SU-DHL-6 (cell line): ENCODE measurements at regions not wholly inside any gene's neighbourhood (a gene's known extent, or its start where the extent isn't known, plus 50 kb on each side); places are given as distances from the start of the nearest gene placed in this dataset.

ENCODE experiments used
- H2AFZ ChIP-seq: fragments of 200-600 bp; sonication (generic); 2 replicates; pipeline ENCODE4 v1.6.1; 2014; ENCODE audit warnings: low read depth, mild to moderate bottlenecking, moderate library complexity, mixed read lengths, antibody characterized with exemption, low read length; ENCODE audit not compliant: severe bottlenecking
- H3F3A ChIP-seq: fragments of 200-600 bp; shearing (Covaris generic); 2 replicates; pipeline ENCODE4 v1.6.0; 2016; ENCODE audit warnings: antibody characterized with exemption, mild to moderate bottlenecking; ENCODE audit not compliant: insufficient read depth
- H3K27ac ChIP-seq: fragments of 200-600 bp; sonication (generic); 2 replicates; pipeline ENCODE4 v1.5.1; 2016; ENCODE audit warnings: low read depth, mild to moderate bottlenecking, low read length, moderate library complexity, mixed read lengths
- H3K27me3 ChIP-seq: fragments of 200-600 bp; sonication (generic), shearing (Covaris generic); 2 replicates; pipeline ENCODE4 v1.6.0; 2014; ENCODE audit warnings: mild to moderate bottlenecking, low read length
- H3K36me3 ChIP-seq: fragments of 200-600 bp; sonication (generic); 2 replicates; pipeline ENCODE4 v1.6.1; 2014; ENCODE audit warnings: mild to moderate bottlenecking, low read length, mixed read lengths
- H3K4me2 ChIP-seq: fragments of 300-600, 200-600 bp; shearing (Covaris generic), sonication (generic); 2 replicates; pipeline ENCODE4 v1.6.0; 2014; ENCODE audit warnings: low read length, low read depth, mild to moderate bottlenecking; ENCODE audit not compliant: poor library complexity, severe bottlenecking
- H3K4me3 ChIP-seq: fragments of 200-600 bp; sonication (generic); 2 replicates; pipeline ENCODE4 v1.5.1; 2014; ENCODE audit warnings: antibody characterized with exemption, low read length, mild to moderate bottlenecking, mixed read lengths; ENCODE audit not compliant: insufficient read depth, poor library complexity, severe bottlenecking
- H3K79me2 ChIP-seq: fragments of 200-600 bp; sonication (generic); 2 replicates; pipeline ENCODE4 v1.6.1; 2014; ENCODE audit warnings: mild to moderate bottlenecking, low read length, moderate library complexity; ENCODE audit not compliant: insufficient read depth
- H3K9ac ChIP-seq: fragments of 200-600 bp; sonication (generic); 2 replicates; pipeline ENCODE4 v1.7.0; 2014; ENCODE audit warnings: mild to moderate bottlenecking, low read length
- H3K9me2 ChIP-seq: fragments of 200-600 bp; sonication (generic); replicated peaks from 2 replicates; pipeline ENCODE4 v1.6.1; 2014; ENCODE audit warnings: low read length; ENCODE audit not compliant: insufficient read depth
- H3K9me3 ChIP-seq: fragments of 200-600 bp; sonication (generic); 2 replicates; pipeline ENCODE4 v1.6.1; 2014; ENCODE audit warnings: low read length, mixed read lengths; ENCODE audit not compliant: insufficient read depth
- H4K20me1 ChIP-seq: fragments of 200-600 bp; sonication (generic); 2 replicates; pipeline ENCODE4 v1.6.1; 2014; ENCODE audit warnings: low read depth, mild to moderate bottlenecking, antibody characterized with exemption, low read length, moderate library complexity, mixed read lengths
- EZH2phosphoT487 ChIP-seq: fragments of 200-600 bp; sonication (generic), shearing (Covaris generic); conservative IDR thresholded peaks from 2 replicates; pipeline ENCODE4 v1.6.1; 2018; ENCODE audit warnings: mild to moderate bottlenecking, antibody characterized with exemption, low read length, moderate library complexity, mixed read lengths
- TF ChIP-seq, protein P1 (sequence below): fragments of 200-600 bp; sonication (generic); IDR thresholded peaks from one replicate; pipeline ENCODE4 v1.5.1; 2017; ENCODE audit warnings: antibody characterized with exemption, mild to moderate bottlenecking, low read length, moderate library complexity; ENCODE audit not compliant: insufficient read depth, poor library complexity, severe bottlenecking

DNA sequence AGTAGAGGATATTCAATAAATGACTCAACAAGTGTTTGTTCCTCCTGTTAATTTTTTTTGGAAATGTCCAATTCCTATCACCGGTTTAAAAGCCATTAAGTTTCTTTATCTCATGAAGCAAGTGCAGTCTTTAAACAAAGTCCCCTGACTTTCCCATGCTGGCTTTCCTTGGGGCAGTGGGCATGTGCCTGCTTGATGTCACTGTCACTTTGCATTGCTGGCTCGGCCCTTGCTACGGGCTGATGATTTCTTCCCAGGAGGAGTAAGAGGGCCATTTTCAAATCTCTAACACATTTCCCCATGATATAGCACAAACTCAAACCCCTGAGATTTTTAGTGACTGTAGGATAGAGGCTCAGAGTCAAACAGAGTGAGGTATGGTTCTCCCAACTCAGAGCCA is 275.8 kb upstream of the TENM3 start:
- Histone ChIP-seq H3K79me2 (no peaks in the 10 kb centered on the region), H4K20me1 (no peaks in the 10 kb centered on the region), H3K4me3 (no peak overlapping the region), H3K9ac (no peak overlapping the region), H3K36me3 (no peaks in the 10 kb centered on the region), H3F3A (no peaks in the 10 kb centered on the region), H2AFZ (no peak overlapping the region), H3K9me2 (no peaks in the 10 kb centered on the region), H3K4me2 (no peak overlapping the region), H3K27me3 (no peaks in the 10 kb centered on the region), H3K9me3 (no peaks in the 10 kb centered on the region), H3K27ac (no peak overlapping the region)
- TF ChIP-seq EZH2phosphoT487, result no peak
- TF ChIP-seq, protein P1, sequence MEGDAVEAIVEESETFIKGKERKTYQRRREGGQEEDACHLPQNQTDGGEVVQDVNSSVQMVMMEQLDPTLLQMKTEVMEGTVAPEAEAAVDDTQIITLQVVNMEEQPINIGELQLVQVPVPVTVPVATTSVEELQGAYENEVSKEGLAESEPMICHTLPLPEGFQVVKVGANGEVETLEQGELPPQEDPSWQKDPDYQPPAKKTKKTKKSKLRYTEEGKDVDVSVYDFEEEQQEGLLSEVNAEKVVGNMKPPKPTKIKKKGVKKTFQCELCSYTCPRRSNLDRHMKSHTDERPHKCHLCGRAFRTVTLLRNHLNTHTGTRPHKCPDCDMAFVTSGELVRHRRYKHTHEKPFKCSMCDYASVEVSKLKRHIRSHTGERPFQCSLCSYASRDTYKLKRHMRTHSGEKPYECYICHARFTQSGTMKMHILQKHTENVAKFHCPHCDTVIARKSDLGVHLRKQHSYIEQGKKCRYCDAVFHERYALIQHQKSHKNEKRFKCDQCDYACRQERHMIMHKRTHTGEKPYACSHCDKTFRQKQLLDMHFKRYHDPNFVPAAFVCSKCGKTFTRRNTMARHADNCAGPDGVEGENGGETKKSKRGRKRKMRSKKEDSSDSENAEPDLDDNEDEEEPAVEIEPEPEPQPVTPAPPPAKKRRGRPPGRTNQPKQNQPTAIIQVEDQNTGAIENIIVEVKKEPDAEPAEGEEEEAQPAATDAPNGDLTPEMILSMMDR, result no peak

DNA sequence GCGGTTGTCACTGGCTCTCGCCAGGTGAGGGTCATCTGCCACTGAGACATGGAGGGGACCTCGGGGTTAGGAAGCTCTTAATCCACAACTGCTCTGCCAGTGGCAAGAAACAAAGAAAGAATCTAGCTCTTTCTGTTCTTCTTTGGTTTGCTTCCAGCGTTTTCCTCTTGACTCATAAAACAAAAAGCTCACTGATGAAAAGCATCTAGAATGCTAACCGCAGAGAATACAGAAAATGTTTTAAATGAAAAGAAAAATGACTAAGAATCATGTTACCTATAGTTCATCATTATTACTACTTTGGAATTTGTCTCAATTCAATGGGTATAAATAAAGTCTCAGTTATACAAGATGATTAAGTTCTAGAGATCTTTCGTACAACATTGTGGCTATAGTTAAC is 274.8 kb upstream of the TENM3 start:
- no peaks in the 10 kb centered on the region for H3K27me3 ChIP-seq
- H3K4me2 ChIP-seq, result no peak overlapping the region
- no peak overlapping the region for H3K27ac ChIP-seq
- no peaks in the 10 kb centered on the region for H3K79me2 ChIP-seq
- no peak overlapping the region for H3K4me3 ChIP-seq
- H4K20me1 ChIP-seq, result no peaks in the 10 kb centered on the region
- H3K9me2 ChIP-seq, result no peaks in the 10 kb centered on the region
- TF ChIP-seq EZH2phosphoT487, result no peak
- TF ChIP-seq, protein P1, result no peak
- H3K9ac ChIP-seq, result no peak overlapping the region
- H3F3A ChIP-seq, result no peaks in the 10 kb centered on the region
- no peaks in the 10 kb centered on the region for H3K36me3 ChIP-seq
- H2AFZ ChIP-seq, result no peak overlapping the region
- H3K9me3 ChIP-seq, result no peaks in the 10 kb centered on the region

DNA sequence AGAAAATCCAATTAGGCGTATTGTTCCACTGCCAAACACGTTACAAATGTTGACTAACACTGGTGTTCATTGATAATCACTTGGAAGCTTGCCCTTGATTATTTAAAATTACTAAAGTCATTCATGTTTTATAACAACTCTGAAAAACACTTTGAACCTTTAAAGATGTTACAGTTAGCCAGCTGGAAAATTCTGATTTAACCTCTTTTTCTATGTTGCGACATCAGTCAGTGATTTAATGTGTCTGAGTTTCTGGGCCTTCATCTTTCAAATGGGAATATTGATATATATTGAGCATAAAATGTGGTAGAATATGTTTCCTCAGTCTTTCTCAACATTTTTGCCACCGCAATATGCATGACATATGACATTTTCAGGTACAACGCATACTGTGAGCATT is 274.1 kb upstream of the TENM3 start:
- H3K36me3 ChIP-seq, result no peaks in the 10 kb centered on the region
- H4K20me1 ChIP-seq, result no peaks in the 10 kb centered on the region
- no peak overlapping the region for H3K4me2 ChIP-seq
- H3K79me2 ChIP-seq, result no peaks in the 10 kb centered on the region
- no peaks in the 10 kb centered on the region for H3K27me3 ChIP-seq
- H3K27ac ChIP-seq, result no peak overlapping the region
- H2AFZ ChIP-seq, result no peak overlapping the region
- H3K4me3 ChIP-seq, result no peak overlapping the region
- H3K9me2 ChIP-seq, result no peaks in the 10 kb centered on the region
- no peak overlapping the region for H3K9ac ChIP-seq
- no peaks in the 10 kb centered on the region for H3K9me3 ChIP-seq
- no peaks in the 10 kb centered on the region for H3F3A ChIP-seq
- no peak for TF ChIP-seq EZH2phosphoT487
- TF ChIP-seq, protein P1, result no peak

DNA sequence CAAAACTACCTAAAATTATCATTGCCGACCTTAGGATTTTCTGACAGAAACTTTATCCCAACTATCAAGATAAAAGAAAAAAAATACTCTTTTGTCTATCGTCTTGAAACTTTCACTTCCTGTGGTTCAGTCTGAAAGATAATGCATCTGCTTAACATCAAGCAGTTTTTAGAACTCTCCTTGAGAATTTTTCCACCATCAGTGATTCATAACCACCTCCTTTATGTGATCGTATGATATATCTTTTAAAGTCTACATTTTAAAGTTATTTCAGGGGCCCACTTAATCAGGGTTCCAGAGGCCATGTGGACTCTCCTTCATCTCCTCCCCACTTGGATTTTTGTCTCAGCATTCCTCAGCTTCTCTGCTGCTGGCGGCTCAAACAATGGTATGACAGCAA is 272.8 kb upstream of the TENM3 start:
- no peak overlapping the region for H2AFZ ChIP-seq
- no peak overlapping the region for H3K4me2 ChIP-seq
- no peaks in the 10 kb centered on the region for H3K79me2 ChIP-seq
- no peaks in the 10 kb centered on the region for H3K9me3 ChIP-seq
- H3K4me3 ChIP-seq, result no peak overlapping the region
- no peaks in the 10 kb centered on the region for H3F3A ChIP-seq
- no peak overlapping the region for H3K9ac ChIP-seq
- TF ChIP-seq, protein P1, result no peak
- no peak for TF ChIP-seq EZH2phosphoT487
- H3K27me3 ChIP-seq, result no peaks in the 10 kb centered on the region
- H4K20me1 ChIP-seq, result no peaks in the 10 kb centered on the region
- H3K36me3 ChIP-seq, result no peaks in the 10 kb centered on the region
- no peak overlapping the region for H3K27ac ChIP-seq
- H3K9me2 ChIP-seq, result no peaks in the 10 kb centered on the region
